H1 (cell line): ENCODE measurements at regions not wholly inside any gene's neighbourhood (a gene's known extent, or its start where the extent isn't known, plus 50 kb on each side); places are given as distances from the start of the nearest gene placed in this dataset.

Source experiments
- CTCF ChIA-PET: fragments of 300-600 bp; sonication (Branson Sonifier 250); formaldehyde crosslinking; loops from one replicate; lab custom pipeline; 2021; ENCODE audit not compliant: partially characterized antibody; lab: Charles Lee
- POLR2A ChIA-PET: fragments of 300-600 bp; sonication (Branson Sonifier 250); formaldehyde crosslinking; loops from one replicate; lab custom pipeline; 2021; ENCODE audit warnings: inconsistent platforms; ENCODE audit not compliant: partially characterized antibody; lab: Charles Lee
- DNase-seq, 2 experiments: peaks; one replicate each; pipeline versions ENCODE4 v3.0.0 to v3.0.0-alpha.2; 2010 to 2022; ENCODE audit warnings: low spot score in 2 of 2, low read depth in 1 of 2, mixed read lengths in 1 of 2
- FAIRE-seq: peaks from 2 replicates; lab custom pipeline; 2011; peaks lifted over from hg19 to GRCh38; lab: Jason Lieb, UNC
- H2AFZ ChIP-seq: 2 replicates; pipeline ENCODE4 v1.8.1; 2012; ENCODE audit warnings: low read length, inconsistent platforms
- H2AK5ac ChIP-seq: 2 replicates; pipeline ENCODE4 v1.6.1; 2013; ENCODE audit warnings: low read depth, low read length
- H2BK120ac ChIP-seq: replicated peaks from 2 replicates; pipeline ENCODE3; 2013; ENCODE audit warnings: low read depth, low read length, inconsistent platforms
- H2BK12ac ChIP-seq: 2 replicates; pipeline ENCODE4 v1.6.1; 2013; ENCODE audit warnings: low read depth, low read length
- H2BK15ac ChIP-seq: 2 replicates; pipeline ENCODE4 v1.6.1; 2013; ENCODE audit warnings: low read length
- H2BK20ac ChIP-seq: 2 replicates; pipeline ENCODE4 v1.6.1; 2013; ENCODE audit warnings: low read length
- H2BK5ac ChIP-seq: 2 replicates; pipeline ENCODE4 v1.6.1; 2013; ENCODE audit warnings: low read depth, low read length
- H3K14ac ChIP-seq: 2 replicates; pipeline ENCODE4 v1.6.1; 2013; ENCODE audit warnings: inconsistent platforms; ENCODE audit not compliant: insufficient read length
- H3K18ac ChIP-seq: 2 replicates; pipeline ENCODE4 v1.6.1; 2013; ENCODE audit warnings: low read length; ENCODE audit errors: extremely low read depth
- H3K23ac ChIP-seq: 2 replicates; pipeline ENCODE4 v1.6.1; 2013; ENCODE audit warnings: inconsistent platforms; ENCODE audit not compliant: insufficient read length
- H3K23me2 ChIP-seq: 2 replicates; pipeline ENCODE4 v1.6.1; 2013; ENCODE audit warnings: low read depth, low read length
- H3K27ac ChIP-seq: 2 replicates; pipeline ENCODE4 v1.6.1; 2011; ENCODE audit warnings: low read depth, low read length, inconsistent platforms
- H3K27me3 ChIP-seq, 4 experiments: replicated peaks in 1 of 4; 1 replicate in 1 of 4; 2 replicates in 3 of 4; pipeline versions ENCODE4 v1.6.1 to v1.8.1; 2011 to 2013; ENCODE audit warnings: low read length in 3 of 4, mild to moderate bottlenecking in 3 of 4, inconsistent platforms in 2 of 4, mixed read lengths in 2 of 4, moderate library complexity in 1 of 4; ENCODE audit not compliant: control insufficient read depth in 3 of 4, insufficient read depth in 3 of 4; ENCODE audit errors: extremely low read depth in 1 of 4
- H3K36me3 ChIP-seq, 4 experiments: 2 replicates each; pipeline versions ENCODE4 v1.6.1 to v1.8.1; 2011 to 2013; ENCODE audit warnings: mild to moderate bottlenecking in 4 of 4, low read length in 3 of 4, moderate library complexity in 2 of 4, control low read depth in 1 of 4, inconsistent platforms in 1 of 4; ENCODE audit not compliant: insufficient read depth in 4 of 4, control insufficient read depth in 2 of 4
- H3K4ac ChIP-seq: replicated peaks from 2 replicates; pipeline ENCODE3; 2013; ENCODE audit warnings: low read length, low read depth, mixed read lengths, inconsistent platforms; ENCODE audit not compliant: insufficient read length
- H3K4me1 ChIP-seq, 4 experiments: replicated peaks in 1 of 4; 1 replicate in 1 of 4; 2 replicates in 3 of 4; pipeline versions ENCODE4 v1.6.1 to v1.8.1; 2011 to 2013; ENCODE audit warnings: low read length in 3 of 4, inconsistent platforms in 2 of 4, mixed read lengths in 1 of 4; ENCODE audit not compliant: insufficient read depth in 4 of 4, control insufficient read depth in 3 of 4
- H3K4me2 ChIP-seq, 2 experiments: 2 replicates each; pipeline versions ENCODE4 v1.6.1 to v1.8.1; 2011 to 2013; ENCODE audit warnings: low read depth in 2 of 2, low read length in 2 of 2, control low read depth in 1 of 2, inconsistent platforms in 1 of 2, mild to moderate bottlenecking in 1 of 2; ENCODE audit not compliant: insufficient read depth in 1 of 2
- H3K4me3 ChIP-seq, 4 experiments: fragments of 200-600, 300-600 bp in 1 of 4; sonication (generic), shearing (Covaris generic), sonication (Bioruptor Twin) in 1 of 4; 2 replicates each; pipeline versions ENCODE4 v1.5.1 to v1.8.1; 2011 to 2016; ENCODE audit warnings: low read length in 4 of 4, low read depth in 3 of 4, control low read depth in 2 of 4, inconsistent platforms in 2 of 4, mild to moderate bottlenecking in 2 of 4, mixed read lengths in 1 of 4, moderate library complexity in 1 of 4; ENCODE audit not compliant: insufficient read depth in 2 of 4; ENCODE audit errors: extremely low read depth in 1 of 4
- H3K56ac ChIP-seq: replicated peaks from 2 replicates; pipeline ENCODE3; 2013; ENCODE audit warnings: low read depth, mild to moderate bottlenecking, mixed read lengths, low read length, inconsistent platforms; ENCODE audit not compliant: insufficient read length
- H3K79me1 ChIP-seq: 2 replicates; pipeline ENCODE4 v1.6.1; 2013; ENCODE audit warnings: low read depth, low read length, control low read depth
- H3K79me2 ChIP-seq, 2 experiments: 2 replicates each; pipeline versions ENCODE4 v1.6.1 to v1.8.1; 2012 to 2013; ENCODE audit warnings: low read length in 2 of 2, mild to moderate bottlenecking in 2 of 2, inconsistent platforms in 1 of 2; ENCODE audit not compliant: insufficient read depth in 2 of 2, control insufficient read depth in 1 of 2
- H3K9ac ChIP-seq, 4 experiments: replicated peaks in 1 of 4; 1 replicate in 1 of 4; 2 replicates in 3 of 4; pipeline versions ENCODE4 v1.6.1 to v1.8.1; 2011 to 2013; ENCODE audit warnings: low read depth in 3 of 4, low read length in 3 of 4, control low read depth in 2 of 4, mild to moderate bottlenecking in 2 of 4, moderate library complexity in 2 of 4, inconsistent platforms in 1 of 4; ENCODE audit errors: extremely low read depth in 1 of 4
- H3K9me3 ChIP-seq, 2 experiments: 2 replicates each; pipeline versions ENCODE4 v1.6.1 to v1.8.1; 2012 to 2013; ENCODE audit warnings: mild to moderate bottlenecking in 2 of 2, moderate library complexity in 2 of 2, control low read depth in 1 of 2, inconsistent platforms in 1 of 2, low read depth in 1 of 2, low read length in 1 of 2, mixed read lengths in 1 of 2; ENCODE audit not compliant: insufficient read depth in 2 of 2
- H4K20me1 ChIP-seq, 2 experiments: replicated peaks in 1 of 2; 2 replicates each; pipeline versions ENCODE3 to v1.8.1; 2011 to 2013; ENCODE audit warnings: inconsistent platforms in 2 of 2, low read length in 2 of 2, mild to moderate bottlenecking in 1 of 2; ENCODE audit not compliant: insufficient read depth in 2 of 2, control insufficient read depth in 1 of 2
- H4K5ac ChIP-seq: 2 replicates; pipeline ENCODE4 v1.6.1; 2013; ENCODE audit warnings: low read length, low read depth, mixed read lengths, inconsistent platforms; ENCODE audit not compliant: insufficient read length
- H4K8ac ChIP-seq: 2 replicates; pipeline ENCODE4 v1.8.0; 2013; ENCODE audit warnings: mild to moderate bottlenecking, moderate library complexity, low read length, inconsistent platforms; ENCODE audit not compliant: insufficient read depth; ENCODE audit errors: extremely low read depth
- H4K91ac ChIP-seq: replicated peaks from 2 replicates; pipeline ENCODE3; 2013; ENCODE audit warnings: low read length, mixed read lengths, inconsistent platforms; ENCODE audit not compliant: insufficient read length
- EGR1 ChIP-seq: IDR thresholded peaks from 2 replicates; pipeline ENCODE4 v1.6.1; 2011; ENCODE audit warnings: low read depth, low read length, borderline replicate concordance
- ZNF274 ChIP-seq: IDR thresholded peaks from 2 replicates; pipeline ENCODE4 v1.7.0; 2012; ENCODE audit warnings: low read length, borderline replicate concordance; ENCODE audit errors: extremely low read depth
- WGBS, 2 experiments: shearing (Covaris generic) in 1 of 2; methylation state at CpG; one replicate each; pipeline versions ENCODE4 v1.1.6 to v1.1.7; 2013 to 2015; ENCODE audit warnings: low lambda C conversion rate in 2 of 2, mixed read lengths in 2 of 2, inconsistent platforms in 1 of 2, low coverage in 1 of 2, missing lambda C conversion rate in 1 of 2; ENCODE audit not compliant: insufficient replicate concordance in 2 of 2, insufficient coverage in 1 of 2, insufficient read length in 1 of 2; ENCODE audit errors: extremely low coverage in 1 of 2, missing lambda C conversion rate in 1 of 2; 5-methylcytosine and 5-hydroxymethylcytosine counted together

- no peak overlapping the region for H3K56ac ChIP-seq
These were observed 115.4 kb upstream of the PRKCQ start for GRCh38 chr10:6695519-6695918.

More at GRCh38 chr10:6695519-6695918, 115.4 kb upstream of the PRKCQ start:
- no peak overlapping the region for H2BK15ac ChIP-seq
- no peak overlapping the region for H3K4me3 ChIP-seq
- H3K4ac ChIP-seq = no peak overlapping the region
- no peak overlapping the region for H3K23ac ChIP-seq
- no peak overlapping the region for H4K91ac ChIP-seq
- peaks cover 2% of the 10 kb centered on the region; the same call in 1 of the 2 replicates for H3K23me2 ChIP-seq
- no peak overlapping the region for H3K27ac ChIP-seq
- 93% methylated on average over 1 of the region's 1 CpG; no CpG with 5 or more reads in 1 of the 2 experiments for WGBS, 2 experiments
- H4K5ac ChIP-seq = no peak overlapping the region
- H4K8ac ChIP-seq = no peak overlapping the region
- no peaks in the 10 kb centered on the region for H3K79me1 ChIP-seq
- H2BK12ac ChIP-seq = no peak overlapping the region
- peaks cover 0 to 1% of the 10 kb centered on the region in 2 experiments for H4K20me1 ChIP-seq
- no peak overlapping the region for H3K14ac ChIP-seq
- no peak overlapping the region for H2BK20ac ChIP-seq
- no peaks in the 10 kb centered on the region for H3K79me2 ChIP-seq
- TF ChIP-seq ZNF274 = no peak
- TF ChIP-seq EGR1 = no peak
- POLR2A ChIA-PET = no interaction called here
- H2AK5ac ChIP-seq = no peak overlapping the region
- no peak overlapping the region for H3K9ac ChIP-seq
- H3K9me3 ChIP-seq = no peaks in the 10 kb centered on the region
- H3K18ac ChIP-seq = no peak overlapping the region
- H3K27me3 ChIP-seq = peaks cover 0 to 1% (median 0%) of the 10 kb centered on the region in 4 experiments; a peak in 1 of 7 replicates
- no peak overlapping the region for H2AFZ ChIP-seq
- FAIRE-seq (no peak), DNase-seq (no peak)
- no peak overlapping the region for H2BK120ac ChIP-seq
- CTCF ChIA-PET = interaction anchor here (0.6 to 1.8 kb wide), 5 partner anchors 14 to 289 kb away, joined by 3 to 5 read pairs (median 3); no protein-coding TSS in a partner anchor
- peaks cover 0 to 3% (median 0%) of the 10 kb centered on the region in 4 experiments; a peak in 1 of 7 replicates for H3K4me1 ChIP-seq
- no peak overlapping the region for H3K4me2 ChIP-seq
- H3K36me3 ChIP-seq = no peaks in the 10 kb centered on the region
- no peak overlapping the region for H2BK5ac ChIP-seq
